ENCODE measurements at regions not wholly inside any gene's neighbourhood (a gene's known extent, or its start where the extent isn't known, plus 50 kb on each side); places are given as distances from the start of the nearest gene placed in this dataset.
"Not testable (repeated sequence)": the region's sequence is repeated elsewhere in the genome, so short reads cannot be mapped to it uniquely, and the experiment has no call there.

DNA sequence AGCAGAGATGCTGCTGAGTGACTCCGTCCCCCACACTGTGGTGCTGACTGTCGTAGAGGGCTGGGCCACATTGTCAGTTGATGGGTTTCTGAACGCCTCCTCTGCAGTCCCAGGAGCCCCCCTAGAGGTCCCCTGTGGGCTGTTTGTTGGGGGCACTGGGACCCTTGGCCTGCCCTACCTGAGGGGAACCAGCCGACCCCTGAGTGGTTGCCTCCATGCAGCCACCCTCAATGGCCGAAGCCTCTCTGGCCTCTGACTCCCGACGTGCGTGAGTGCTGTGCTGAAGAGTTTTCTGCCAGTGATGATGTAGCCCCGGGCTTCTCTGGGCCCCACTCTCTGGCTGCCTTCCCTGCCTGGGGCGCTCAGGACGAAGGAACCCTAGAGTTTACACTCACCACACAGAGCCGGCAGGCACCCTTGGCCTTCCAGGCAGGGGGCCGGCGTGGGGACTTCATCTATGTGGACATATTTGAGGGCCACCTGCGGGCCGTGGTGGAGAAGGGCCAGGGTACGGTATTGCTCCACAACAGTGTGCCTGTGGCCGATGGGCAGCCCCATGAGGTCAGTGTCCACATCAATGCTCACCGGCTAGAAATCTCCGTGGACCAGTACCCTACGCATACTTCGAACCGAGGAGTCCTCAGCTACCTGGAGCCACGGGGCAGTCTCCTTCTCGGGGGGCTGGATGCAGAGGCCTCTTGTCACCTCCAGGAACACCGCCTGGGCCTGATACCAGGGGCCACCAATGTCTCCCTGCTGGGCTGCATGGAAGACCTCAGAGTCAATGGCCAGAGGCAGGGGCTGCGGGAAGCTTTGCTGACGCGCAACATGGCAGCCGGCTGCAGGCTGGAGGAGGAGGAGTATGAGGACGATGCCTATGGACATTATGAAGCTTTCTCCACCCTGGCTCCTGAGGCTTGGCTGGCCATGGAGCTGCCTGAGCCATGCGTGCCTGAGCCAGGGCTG is 181.1 kb downstream of the TBC1D2B start:
- not testable (repeated sequence) for DNase-seq

GRCh38 chr15:77895742-77896141 is 181.8 kb downstream of the TBC1D2B start:
- DNase-seq, result no peak

GRCh38 chr15:77895145-77895544 is 182.4 kb downstream of the TBC1D2B start:
- not testable (repeated sequence) for DNase-seq

- DNase-seq, result not testable (repeated sequence)
Observed at GRCh38 chr15:77893671-77894640, 183.6 kb downstream of the TBC1D2B start.

- not testable (repeated sequence) for DNase-seq
Observed at GRCh38 chr15:77893246-77893645, 184.3 kb downstream of the TBC1D2B start.

GRCh38 chr15:77892335-77892734 is 185.2 kb downstream of the TBC1D2B start:
- no peak for DNase-seq

GRCh38 chr15:77891862-77892261 is 185.6 kb downstream of the TBC1D2B start:
- DNase-seq, result not testable (repeated sequence)

GRCh38 chr15:77890911-77891801 is 186.4 kb downstream of the TBC1D2B start:
- not testable (repeated sequence) for DNase-seq

DNA sequence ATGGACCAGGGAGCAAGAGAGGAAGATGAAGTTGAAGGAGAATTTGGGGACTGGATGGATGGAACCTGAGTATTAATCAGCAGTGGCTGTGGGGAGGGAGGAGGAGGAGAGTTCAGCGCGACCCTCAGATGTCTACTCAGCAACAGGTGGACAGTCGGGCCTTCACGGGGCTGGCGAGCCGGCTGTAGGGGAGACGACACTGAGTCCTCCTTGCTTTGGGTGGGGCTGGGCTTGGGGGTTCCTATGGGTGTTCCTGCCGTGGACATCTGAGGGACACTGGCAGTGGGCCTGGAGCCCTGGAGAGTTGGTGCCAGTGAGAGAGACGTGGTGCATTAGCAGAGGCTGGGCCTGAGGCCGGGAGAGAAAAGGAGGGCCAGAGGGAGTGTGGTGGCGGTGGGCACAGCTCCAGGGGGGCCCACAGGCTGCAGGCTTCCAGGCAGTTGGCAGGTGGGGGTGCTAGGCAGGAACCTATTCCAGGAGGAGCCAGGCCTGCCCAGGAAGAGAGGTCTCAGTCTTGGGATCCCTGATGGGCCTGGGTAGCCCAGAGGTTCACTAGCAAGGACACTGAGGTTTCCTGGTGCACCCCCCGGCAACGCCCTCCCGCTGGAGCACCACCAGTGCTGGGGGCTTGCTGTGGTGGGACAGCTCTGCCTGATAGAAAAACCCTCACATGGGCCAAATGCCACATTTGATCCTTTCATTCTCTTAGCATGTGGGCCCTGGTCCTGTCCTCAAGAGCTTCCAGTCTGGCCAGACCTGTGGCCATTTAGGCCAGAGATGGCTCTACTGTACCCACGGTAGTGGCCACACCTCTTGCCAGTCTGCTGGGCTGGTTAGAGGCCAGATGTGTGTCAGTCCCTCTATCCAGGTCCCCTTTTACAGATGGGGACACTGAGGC is 187.4 kb downstream of the TBC1D2B start:
- DNase-seq, result not testable (repeated sequence)

DNA sequence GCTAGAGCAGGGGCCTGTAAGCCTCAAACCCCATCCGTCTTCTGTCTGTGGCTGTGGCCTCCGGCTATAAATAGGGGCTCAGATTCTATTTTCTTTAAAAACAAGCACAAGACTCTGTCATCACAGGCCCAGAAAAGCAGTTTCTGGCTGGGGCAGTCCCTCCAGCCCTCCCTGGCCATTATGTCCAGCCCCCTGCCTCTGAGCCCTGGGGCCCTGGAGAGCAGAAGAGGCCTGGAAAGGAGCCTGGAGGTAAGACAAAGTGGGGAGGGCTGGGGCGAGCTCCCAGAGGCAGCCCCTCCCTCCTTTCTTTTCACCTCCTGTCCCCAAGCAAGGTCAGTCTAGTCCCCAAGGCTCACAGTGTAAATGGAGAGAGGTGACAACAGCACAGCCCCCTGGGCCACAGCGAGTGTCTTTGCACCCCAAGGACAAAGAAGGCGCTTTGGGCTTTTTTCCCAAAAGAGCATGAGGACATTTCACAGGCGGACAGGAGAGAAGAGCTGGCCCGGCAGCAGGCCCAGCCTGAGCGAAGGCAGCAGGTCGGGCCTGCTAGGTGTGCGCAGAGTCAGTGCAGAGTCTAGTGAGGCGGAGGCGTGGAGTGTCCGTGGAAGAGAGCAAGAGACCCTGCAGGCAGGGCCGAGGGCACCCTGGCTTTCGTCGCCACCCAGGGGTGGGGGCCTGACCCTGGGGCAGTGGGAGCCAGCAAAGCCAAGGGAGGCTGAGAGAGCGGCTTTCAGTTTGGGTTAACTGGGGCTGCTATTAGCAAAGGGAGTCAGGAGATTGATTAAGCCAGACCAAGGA is 188.3 kb downstream of the TBC1D2B start:
- DNase-seq, result no peak

DNA sequence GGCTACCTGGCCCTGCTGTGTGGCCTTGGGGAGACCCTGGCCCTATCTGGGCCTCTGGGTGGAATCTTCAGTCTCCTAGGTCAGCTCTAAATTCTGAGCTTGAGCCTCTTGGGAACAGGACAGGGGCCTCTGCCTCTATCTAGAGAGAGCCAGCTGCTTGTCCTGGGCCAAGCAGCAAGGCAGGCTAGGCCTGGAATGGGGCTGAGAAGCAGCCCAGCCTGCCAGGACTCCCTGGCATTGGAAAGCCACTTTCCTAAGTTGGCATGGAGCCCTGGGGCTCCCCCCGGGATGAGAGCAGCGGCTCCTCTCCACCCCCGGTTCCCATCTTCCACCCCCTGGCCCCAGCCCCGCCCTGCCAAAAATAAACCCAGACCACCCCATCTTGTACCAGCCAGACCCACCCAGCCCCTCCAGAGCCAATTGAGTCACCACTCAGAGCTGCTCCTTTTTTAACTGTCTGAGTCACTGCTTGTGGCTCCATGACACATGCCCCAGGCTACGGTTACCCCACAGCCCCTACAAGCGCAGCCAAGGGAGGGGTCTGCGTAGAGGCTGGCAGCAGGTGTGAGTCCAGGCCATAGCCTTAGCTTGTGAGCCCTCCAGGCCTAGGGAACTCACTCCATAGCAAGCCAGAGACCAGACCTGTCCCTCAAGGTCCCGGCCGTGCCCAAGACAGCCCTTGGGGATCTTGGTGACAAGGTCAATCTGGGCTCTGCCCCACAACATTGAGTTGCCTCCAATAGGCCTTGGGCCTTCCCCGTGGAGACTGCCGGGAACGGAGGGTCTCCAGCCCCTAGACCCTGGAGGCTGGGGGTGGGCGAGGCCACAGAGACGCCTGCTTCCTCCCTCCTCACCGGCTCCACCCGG is 189.7 kb downstream of the TBC1D2B start:
- DNase-seq, result not testable (repeated sequence)

DNA sequence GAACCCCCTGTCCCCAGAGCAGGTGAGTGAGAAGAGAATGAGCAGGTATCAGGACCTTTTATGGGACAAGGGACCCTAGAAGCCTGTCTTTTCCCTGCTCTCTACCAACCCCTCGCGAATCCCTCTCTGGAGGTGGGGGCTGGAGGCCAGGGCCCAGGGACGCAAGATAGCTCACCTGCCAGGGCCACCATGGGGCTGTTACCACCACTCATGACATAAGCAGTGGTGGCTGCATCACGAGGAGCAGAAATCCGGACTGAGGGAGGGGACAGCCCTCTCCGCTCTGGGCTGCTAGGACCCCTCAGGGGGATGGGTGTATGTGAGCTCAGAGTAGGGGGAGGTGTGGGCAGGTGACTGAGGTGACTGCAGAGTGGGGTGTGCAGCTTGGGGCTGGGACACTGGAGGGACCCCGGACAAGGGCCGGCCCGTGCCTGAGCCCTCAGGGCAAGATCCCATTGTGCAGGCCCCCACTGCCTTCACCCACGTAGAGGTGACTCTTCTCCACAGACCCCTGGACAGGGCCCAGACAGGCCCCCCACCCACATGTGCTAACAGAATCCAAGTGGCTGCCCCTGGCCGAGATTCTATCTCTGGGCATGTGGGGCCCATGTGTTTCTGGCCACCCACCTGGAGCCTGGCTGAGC is 190.6 kb downstream of the TBC1D2B start:
- DNase-seq, result no peak

GRCh38 chr15:77885877-77886500 is 191.5 kb downstream of the TBC1D2B start:
- not testable (repeated sequence) for DNase-seq

DNA sequence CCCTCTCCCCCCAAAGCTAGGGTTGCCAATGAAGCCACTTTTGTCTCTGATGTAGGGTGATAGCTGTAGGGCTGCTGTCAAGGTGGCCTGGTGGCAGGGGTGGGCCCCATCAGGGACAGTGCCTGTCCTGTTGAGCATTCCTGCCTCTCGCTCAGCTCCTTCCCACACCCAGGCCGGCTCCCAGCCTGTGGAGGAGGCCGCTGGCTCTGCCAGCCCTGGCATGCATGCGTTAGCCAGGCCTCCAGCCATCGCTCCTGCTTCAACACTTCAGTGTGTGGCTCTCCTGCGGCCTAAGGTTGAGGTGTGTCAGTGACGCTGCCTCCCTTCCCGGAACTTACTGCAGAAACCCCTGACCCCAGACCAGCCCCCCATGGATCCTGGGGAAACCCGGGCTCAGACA is 194.5 kb downstream of the TBC1D2B start:
- not testable (repeated sequence) for DNase-seq

DNA sequence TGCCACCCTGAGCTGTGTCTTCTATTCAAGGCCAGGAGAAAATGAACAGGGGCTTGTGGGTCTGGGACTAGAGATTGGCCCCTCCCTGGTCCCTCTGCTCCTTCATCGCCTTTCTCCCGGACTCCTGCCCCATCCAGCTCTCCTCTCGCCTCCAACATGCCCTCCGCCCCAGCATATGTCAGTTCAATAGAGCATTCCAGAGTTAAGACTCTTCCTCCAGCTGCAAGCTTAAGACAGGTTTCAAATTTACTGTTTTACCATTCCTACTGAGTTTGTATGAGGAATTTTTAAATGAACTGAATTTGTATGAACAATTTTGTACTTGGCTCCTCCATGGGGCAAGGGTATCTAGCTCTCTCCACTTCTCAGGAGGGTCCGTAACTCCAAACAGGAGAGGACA is 195.6 kb downstream of the TBC1D2B start:
- DNase-seq, result no peak

DNA sequence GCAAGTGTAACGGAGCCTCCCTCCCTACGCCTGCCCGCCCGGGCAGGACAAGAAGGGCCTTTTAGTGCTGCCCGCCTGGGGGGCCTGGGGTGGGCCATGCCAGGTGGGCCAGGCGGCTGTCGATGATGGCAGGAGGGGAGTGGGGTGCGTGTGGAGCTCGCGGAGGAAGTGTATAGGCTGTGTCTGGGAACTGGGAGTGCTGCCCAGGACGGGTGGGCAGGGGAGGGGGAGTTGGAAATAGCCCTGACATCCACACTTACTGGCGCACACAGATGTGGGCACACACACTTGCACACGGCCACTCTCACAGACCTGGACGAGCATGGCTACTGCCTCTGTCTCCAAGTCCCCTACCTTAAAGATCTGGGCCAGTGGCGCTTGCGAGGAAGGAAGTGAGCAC is 196.0 kb downstream of the TBC1D2B start:
- DNase-seq, result not testable (repeated sequence)

DNA sequence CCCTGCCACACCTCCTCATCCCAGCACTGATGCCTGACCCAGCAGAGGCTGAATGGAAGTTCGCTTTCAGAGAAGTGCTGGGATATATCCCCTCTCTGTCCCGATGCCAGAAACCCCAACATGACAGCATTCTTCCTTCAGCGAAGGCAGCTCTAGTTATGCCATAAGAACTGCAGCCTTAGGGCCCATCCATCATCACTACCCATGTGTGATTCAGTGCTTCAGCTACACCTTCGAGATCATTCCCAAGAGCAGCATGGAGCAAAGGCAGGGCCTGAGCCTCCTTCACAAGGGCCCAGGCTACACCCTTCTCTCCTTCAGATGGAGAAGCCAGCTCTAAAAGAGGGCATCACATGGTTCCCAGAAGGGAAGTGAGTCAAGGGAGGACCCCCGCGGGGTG is 198.0 kb downstream of the TBC1D2B start:
- DNase-seq, result not testable (repeated sequence)

Data from activated T-cell treated with anti-CD3 and anti-CD28 coated beads, Interleukin-2, amount 50 U/mL, for 1 hour (primary cell).